ENCODE measurements at regions not wholly inside any gene's neighbourhood (a gene's known extent, or its start where the extent isn't known, plus 50 kb on each side); places are given as distances from the start of the nearest gene placed in this dataset.
"Not testable (repeated sequence)": the region's sequence is repeated elsewhere in the genome, so short reads cannot be mapped to it uniquely, and the experiment has no call there.

DNA sequence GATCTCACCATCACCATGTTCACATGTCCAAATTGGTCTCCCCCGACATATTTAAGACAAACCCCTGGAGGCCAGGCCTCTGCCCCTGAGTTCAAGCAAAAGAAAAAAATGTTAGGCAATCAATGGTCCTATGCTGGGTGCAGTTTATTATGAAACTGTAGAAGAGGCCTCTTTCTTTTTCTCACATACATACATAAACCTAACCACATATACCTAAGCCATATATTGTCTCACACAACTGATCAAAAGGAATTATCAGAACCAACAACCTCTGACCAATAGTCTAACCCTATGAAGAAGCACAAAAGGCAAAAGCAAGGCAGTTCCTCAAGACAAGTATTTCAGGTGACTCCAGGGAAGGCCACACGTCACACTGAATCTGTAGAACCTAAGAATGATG lies 49.9 kb downstream of the ILRUN start:
- no peaks in the 10 kb centered on the region for H3K27me3 ChIP-seq
- no peak for ATAC-seq (ENCODE audit: low FRiP score in 2 of 2)
- H3K4me1 ChIP-seq = peaks cover 0 to 24% (median 6%) of the 10 kb centered on the region in 4 donors
- no peak for DNase-seq
- peaks cover 0 to 20% (median 6%) of the 10 kb centered on the region in 4 donors for H3K36me3 ChIP-seq
- TF ChIP-seq, protein P1, sequence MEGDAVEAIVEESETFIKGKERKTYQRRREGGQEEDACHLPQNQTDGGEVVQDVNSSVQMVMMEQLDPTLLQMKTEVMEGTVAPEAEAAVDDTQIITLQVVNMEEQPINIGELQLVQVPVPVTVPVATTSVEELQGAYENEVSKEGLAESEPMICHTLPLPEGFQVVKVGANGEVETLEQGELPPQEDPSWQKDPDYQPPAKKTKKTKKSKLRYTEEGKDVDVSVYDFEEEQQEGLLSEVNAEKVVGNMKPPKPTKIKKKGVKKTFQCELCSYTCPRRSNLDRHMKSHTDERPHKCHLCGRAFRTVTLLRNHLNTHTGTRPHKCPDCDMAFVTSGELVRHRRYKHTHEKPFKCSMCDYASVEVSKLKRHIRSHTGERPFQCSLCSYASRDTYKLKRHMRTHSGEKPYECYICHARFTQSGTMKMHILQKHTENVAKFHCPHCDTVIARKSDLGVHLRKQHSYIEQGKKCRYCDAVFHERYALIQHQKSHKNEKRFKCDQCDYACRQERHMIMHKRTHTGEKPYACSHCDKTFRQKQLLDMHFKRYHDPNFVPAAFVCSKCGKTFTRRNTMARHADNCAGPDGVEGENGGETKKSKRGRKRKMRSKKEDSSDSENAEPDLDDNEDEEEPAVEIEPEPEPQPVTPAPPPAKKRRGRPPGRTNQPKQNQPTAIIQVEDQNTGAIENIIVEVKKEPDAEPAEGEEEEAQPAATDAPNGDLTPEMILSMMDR (IDR thresholded peaks at IDR 0.05) = no peak
- TF ChIP-seq EP300 (IDR thresholded peaks at IDR 0.05) (no peak), POLR2AphosphoS5 (IDR thresholded peaks at IDR 0.05) (no peak)
- no peak overlapping the region for H3K27ac ChIP-seq
- H3K4me3 ChIP-seq = no peak overlapping the region
- whole genome bisulfite sequencing, 2 donors = 97 to 100% methylated on average over 2 of the region's 2 CpGs
- no peaks in the 10 kb centered on the region for H3K9me3 ChIP-seq

DNA sequence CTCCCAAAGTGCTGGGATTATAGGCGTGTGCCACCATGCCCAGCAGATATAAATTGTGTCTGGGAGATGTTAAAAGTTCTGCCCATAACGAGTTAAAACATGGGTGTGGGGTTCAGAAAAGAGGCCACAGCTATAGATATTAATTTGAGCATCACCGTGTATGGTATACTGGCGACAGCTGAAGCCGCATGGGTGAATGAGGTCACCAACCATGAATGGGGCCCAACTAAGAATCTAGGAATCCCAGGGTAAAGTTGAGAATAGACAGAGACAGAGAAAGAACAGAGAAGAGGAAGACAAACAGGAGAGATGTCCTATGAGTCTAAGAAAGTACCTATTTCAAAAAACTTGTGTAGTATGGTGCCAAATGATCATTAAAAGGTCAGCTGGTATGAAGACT lies 50.9 kb downstream of the ILRUN start:
- TF ChIP-seq POLR2AphosphoS5 (IDR thresholded peaks at IDR 0.05) = no peak
- TF ChIP-seq POLR2A (IDR thresholded peaks at IDR 0.05) = no peak
- TF ChIP-seq EP300 (IDR thresholded peaks at IDR 0.05) = no peak
- TF ChIP-seq, protein P1 (IDR thresholded peaks at IDR 0.05) = no peak
- DNase-seq = no peak

DNA sequence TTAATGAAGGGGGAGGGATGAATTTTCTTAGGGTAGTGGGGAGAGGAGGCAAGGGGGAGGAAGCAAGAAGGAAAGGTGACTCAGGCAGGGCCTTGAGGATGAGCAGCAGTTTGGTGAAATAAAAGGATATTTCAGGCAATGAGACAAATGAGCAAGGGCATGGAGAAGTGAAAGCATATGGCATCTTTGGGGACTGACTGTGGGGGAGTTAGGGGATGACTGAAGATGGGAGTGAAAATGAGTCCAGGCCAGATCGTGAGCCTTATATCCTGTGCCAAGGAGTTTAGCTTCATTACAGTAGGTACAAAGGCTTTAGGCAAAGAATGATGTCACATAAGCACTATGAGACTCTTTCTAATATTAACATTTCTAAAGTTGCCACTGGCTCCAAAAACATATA lies 51.9 kb downstream of the ILRUN start:
- no peak for DNase-seq
- 68 to 83% methylated on average over 1 of the region's 1 CpG for WGBS, 2 donors
- no peak for ATAC-seq (ENCODE audit: low FRiP score in 2 of 2)
- Histone ChIP-seq H3K4me3 (no peak overlapping the region), H3K27me3 (no peaks in the 10 kb centered on the region), H3K27ac (no peak overlapping the region), H3K4me1 (peaks cover 0 to 12% (median 0%) of the 10 kb centered on the region in 4 donors), H3K9me3 (no peaks in the 10 kb centered on the region), H3K36me3 (peaks cover 0 to 26% (median 6%) of the 10 kb centered on the region in 4 donors)
- no peak for TF ChIP-seq EP300 (IDR thresholded peaks at IDR 0.05)
- no peak for TF ChIP-seq POLR2A (IDR thresholded peaks at IDR 0.05)
- TF ChIP-seq POLR2AphosphoS5 (IDR thresholded peaks at IDR 0.05) = no peak
- TF ChIP-seq, protein P1 (IDR thresholded peaks at IDR 0.05) = no peak

More for the DNA sequence above, 50.9 kb downstream of the ILRUN start:
- H3K27me3 ChIP-seq = no peaks in the 10 kb centered on the region
- H3K4me1 ChIP-seq = peaks cover 0 to 16% (median under 1%) of the 10 kb centered on the region in 4 donors
- H3K27ac ChIP-seq = no peak overlapping the region
- ATAC-seq (ENCODE audit: low FRiP score in 2 of 2) = no peak
- 96 to 98% methylated on average over 5 of the region's 5 CpGs for WGBS, 2 donors
- no peaks in the 10 kb centered on the region for H3K9me3 ChIP-seq
- no peak overlapping the region for H3K4me3 ChIP-seq
- peaks cover 0 to 21% (median 6%) of the 10 kb centered on the region in 4 donors for H3K36me3 ChIP-seq

DNA sequence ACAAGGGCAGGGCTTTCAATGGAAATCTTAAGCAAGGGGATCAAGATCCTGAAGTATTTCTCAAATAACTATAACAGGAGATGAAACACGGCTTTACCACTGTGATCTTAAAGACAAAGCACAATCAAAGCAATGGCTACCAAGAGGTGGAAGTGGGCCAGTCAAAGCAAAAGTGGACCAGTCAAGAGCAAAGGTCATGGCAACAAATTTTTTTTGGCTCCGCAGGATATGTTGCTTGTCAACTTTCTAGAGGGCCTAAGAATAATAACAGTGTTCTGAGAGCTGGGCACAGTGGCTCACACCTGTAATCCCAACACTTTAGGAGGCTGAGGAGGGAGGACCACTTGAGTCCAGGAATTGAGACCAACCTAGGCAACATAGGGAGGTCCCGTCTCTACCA lies 54.1 kb downstream of the ILRUN start:
- WGBS, 2 donors = 94 to 97% methylated on average over 2 to 3 of the region's 3 CpGs
- H3K4me1 ChIP-seq = peaks cover 0 to 2% (median 0%) of the 10 kb centered on the region in 4 donors
- no peaks in the 10 kb centered on the region for H3K9me3 ChIP-seq
- no peaks in the 10 kb centered on the region for H3K27me3 ChIP-seq
- ATAC-seq (ENCODE audit: low FRiP score in 2 of 2) (no peak), DNase-seq (no peak)
- no peak overlapping the region for H3K27ac ChIP-seq
- H3K4me3 ChIP-seq = no peak overlapping the region
- H3K36me3 ChIP-seq = peaks cover 0 to 26% (median 6%) of the 10 kb centered on the region in 4 donors
- TF ChIP-seq, protein P1 (IDR thresholded peaks at IDR 0.05) = no peak
- TF ChIP-seq EP300 (IDR thresholded peaks at IDR 0.05) (no peak), POLR2AphosphoS5 (IDR thresholded peaks at IDR 0.05) (no peak), POLR2A (IDR thresholded peaks at IDR 0.05) (no peak)

DNA sequence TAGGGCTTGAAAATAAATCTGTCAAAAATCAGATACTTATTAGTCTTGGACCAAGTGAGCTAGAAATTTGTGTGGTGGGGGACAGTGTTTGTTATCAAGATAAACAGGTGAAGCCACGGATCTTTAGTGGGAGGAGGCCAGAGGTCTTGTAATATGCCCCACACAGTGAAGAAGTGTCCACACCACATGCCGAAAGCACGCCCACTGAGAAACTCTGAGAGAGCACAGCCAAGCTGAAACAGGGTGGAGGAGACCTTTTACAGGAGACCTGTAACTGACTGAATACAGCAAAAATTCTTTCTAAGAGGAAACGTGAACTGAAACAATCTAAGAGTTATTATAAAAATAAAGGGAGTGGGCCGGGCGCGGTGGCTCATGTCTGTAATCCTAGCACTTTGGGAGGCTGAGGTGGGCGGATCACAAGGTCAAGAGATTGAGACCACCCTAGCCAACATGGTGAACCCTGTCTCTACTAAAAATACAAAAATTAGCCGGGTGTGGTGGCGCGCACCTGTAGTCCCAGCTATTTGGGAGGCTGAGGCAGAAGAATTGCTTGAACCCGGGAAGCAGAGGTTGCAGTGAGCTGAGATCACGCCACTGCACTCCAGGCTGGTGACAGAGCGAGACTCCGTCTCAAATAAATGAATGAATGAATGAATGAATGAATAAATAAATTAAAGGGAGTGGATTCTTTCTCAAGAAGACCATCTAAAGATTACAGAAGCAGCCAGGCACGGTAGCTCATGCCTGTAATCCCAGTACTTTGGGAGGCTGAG lies 56.3 kb downstream of the ILRUN start:
- H3K9me3 ChIP-seq; H3K4me1 ChIP-seq; H3K4me3 ChIP-seq; H3K27me3 ChIP-seq; ATAC-seq (ENCODE audit: low FRiP score in 2 of 2); DNase-seq; H3K27ac ChIP-seq: not testable (repeated sequence)
- 88 to 94% methylated on average over 16 of the region's 16 CpGs for WGBS, 2 donors
- H3K36me3 ChIP-seq = peaks cover 0 to 15% (median 4%) of the 10 kb centered on the region in 4 donors

Measured in upper lobe of left lung (tissue), 6 donors.